Endothelial cell of umbilical vein (primary cell): ENCODE measurements at regions not wholly inside any gene's neighbourhood (a gene's known extent, or its start where the extent isn't known, plus 50 kb on each side); places are given as distances from the start of the nearest gene placed in this dataset.

Source experiments
- BruUV-seq: library from RNA; stranded (reverse); fragments of 400-500 nt; replicated peaks from 2 replicates; lab custom pipeline; 2021; lab: Mats Ljungman, UMichigan
- CTCF ChIA-PET: fragments of 300-600, 350-600 bp; sonication (Branson Sonifier 250); formaldehyde crosslinking; loops from one replicate; lab custom pipeline; 2021; ENCODE audit warnings: antibody characterized with exemption, inconsistent platforms; lab: Charles Lee
- POLR2A ChIA-PET: fragments of 300-600, 350-600 bp; sonication (Branson Sonifier 250); formaldehyde crosslinking; loops from one replicate; lab custom pipeline; 2021; ENCODE audit warnings: antibody characterized with exemption, inconsistent platforms; lab: Charles Lee
- DNase-seq: peaks from one replicate; pipeline ENCODE4 v3.0.0-alpha.2; 2011; ENCODE audit warnings: low read depth, low spot score
- FAIRE-seq: peaks from 2 replicates; lab custom pipeline; 2011; peaks lifted over from hg19 to GRCh38; lab: Jason Lieb, UNC
- H2AFZ ChIP-seq: 2 replicates; pipeline ENCODE4 v1.6.0; 2012; ENCODE audit warnings: low read depth, low read length, control low read depth, inconsistent platforms
- H3K27ac ChIP-seq: 2 replicates; pipeline ENCODE4 v1.5.1; 2011; ENCODE audit warnings: low read depth, mild to moderate bottlenecking, control low read depth, low read length, moderate library complexity; ENCODE audit not compliant: insufficient read depth
- H3K27me3 ChIP-seq, 2 experiments: 2 replicates each; pipeline versions ENCODE4 v1.6.0 to v1.6.1; 2011; ENCODE audit warnings: low read length in 2 of 2, mixed read lengths in 1 of 2; ENCODE audit not compliant: control insufficient read depth in 2 of 2, insufficient read depth in 2 of 2
- H3K36me3 ChIP-seq, 2 experiments: 2 replicates in 1 of 2; 3 replicates in 1 of 2; pipeline ENCODE4 v1.5.1; 2011; ENCODE audit warnings: low read length in 2 of 2, mild to moderate bottlenecking in 1 of 2, moderate library complexity in 1 of 2; ENCODE audit not compliant: control insufficient read depth in 2 of 2, insufficient read depth in 2 of 2; ENCODE audit errors: extremely low read depth in 1 of 2
- H3K4me1 ChIP-seq: 3 replicates; pipeline ENCODE4 v1.5.1; 2011; ENCODE audit warnings: mild to moderate bottlenecking, low read length; ENCODE audit not compliant: control insufficient read depth, insufficient read depth; ENCODE audit errors: extremely low read depth
- H3K4me2 ChIP-seq: 2 replicates; pipeline ENCODE4 v1.6.1; 2011; ENCODE audit warnings: low read length, control low read depth, mixed read lengths; ENCODE audit not compliant: insufficient read depth
- H3K4me3 ChIP-seq, 3 experiments: fragments of 200-600 bp in 1 of 3; sonication (generic), shearing (Covaris generic) in 1 of 3; replicated peaks in 1 of 3; 2 replicates each; pipeline ENCODE4 v1.5.1; 2011 to 2016; ENCODE audit warnings: control low read depth in 3 of 3, low read length in 3 of 3, mild to moderate bottlenecking in 2 of 3, inconsistent platforms in 1 of 3, low read depth in 1 of 3, moderate library complexity in 1 of 3; ENCODE audit not compliant: insufficient read depth in 1 of 3
- H3K79me2 ChIP-seq: 2 replicates; pipeline ENCODE4 v1.6.0; 2012; ENCODE audit warnings: low read length, inconsistent platforms; ENCODE audit not compliant: control insufficient read depth, insufficient read depth
- H3K9ac ChIP-seq: replicated peaks from 2 replicates; pipeline ENCODE3; 2011; ENCODE audit warnings: low read length, control low read depth; ENCODE audit not compliant: insufficient read depth; ENCODE audit errors: extremely low read depth
- H3K9me1 ChIP-seq: replicated peaks from 3 replicates; pipeline ENCODE4 v1.6.0; 2011; ENCODE audit warnings: mild to moderate bottlenecking, low read length; ENCODE audit not compliant: control insufficient read depth, insufficient read depth; ENCODE audit errors: extremely low read depth
- H3K9me3 ChIP-seq: replicated peaks from 2 replicates; pipeline ENCODE4 v1.5.1; 2012; ENCODE audit warnings: low read length, inconsistent platforms; ENCODE audit not compliant: control insufficient read depth, insufficient read depth
- H4K20me1 ChIP-seq: replicated peaks from 2 replicates; pipeline ENCODE3; 2011; ENCODE audit warnings: mild to moderate bottlenecking, low read length; ENCODE audit not compliant: control insufficient read depth, insufficient read depth; ENCODE audit errors: extremely low read depth
- CTCF ChIP-seq, 2 donors: IDR thresholded peaks; 1 replicate in 1 of 2; 2 replicates in 1 of 2; pipeline ENCODE4 v1.5.1; 2011; ENCODE audit warnings: low read length in 2 of 2, mild to moderate bottlenecking in 2 of 2, moderate library complexity in 2 of 2, control low read depth in 1 of 2, inconsistent platforms in 1 of 2, low read depth in 1 of 2; ENCODE audit not compliant: insufficient read depth in 1 of 2; ENCODE audit errors: extremely low read depth in 1 of 2
- EZH2 ChIP-seq: IDR thresholded peaks from 2 replicates; pipeline ENCODE4 v1.6.1; 2012; ENCODE audit warnings: borderline replicate concordance, low read depth, mild to moderate bottlenecking, moderate library complexity, low read length, inconsistent platforms; ENCODE audit not compliant: severe bottlenecking
- FOS ChIP-seq: IDR thresholded peaks from 2 replicates; pipeline ENCODE4 v1.6.1; 2011; ENCODE audit warnings: mild to moderate bottlenecking, low read length, moderate library complexity, borderline replicate concordance; ENCODE audit not compliant: insufficient read depth
- GATA2 ChIP-seq: IDR thresholded peaks from 2 replicates; pipeline ENCODE4 v1.7.0; 2011; ENCODE audit warnings: low read depth, mild to moderate bottlenecking, moderate library complexity, mixed read lengths, low read length; ENCODE audit not compliant: insufficient read length, insufficient read depth
- JUN ChIP-seq: IDR thresholded peaks from 2 replicates; pipeline ENCODE4 v1.6.1; 2011; ENCODE audit warnings: borderline replicate concordance, low read depth; ENCODE audit not compliant: insufficient read length, insufficient read depth
- MAX ChIP-seq: IDR thresholded peaks from 2 replicates; pipeline ENCODE4 v1.6.1; 2011; ENCODE audit not compliant: insufficient read depth, insufficient read length
- MYC ChIP-seq: IDR thresholded peaks from one replicate; pipeline ENCODE4 v1.6.1; 2011; ENCODE audit warnings: mild to moderate bottlenecking, low read depth, low read length
- POLR2A ChIP-seq: IDR thresholded peaks from 2 replicates; pipeline ENCODE4 v1.6.1; 2012; ENCODE audit warnings: low read depth, mild to moderate bottlenecking, control low read depth, low read length
- POLR2AphosphoS5 ChIP-seq: IDR thresholded peaks from 2 replicates; pipeline ENCODE4 v1.6.1; 2012; ENCODE audit warnings: low read depth, mild to moderate bottlenecking, control low read depth, low read length, moderate library complexity; ENCODE audit not compliant: insufficient read depth
- dilution Hi-C: fragments of 300-500 bp; cut with MboI; formaldehyde crosslinking; loops from one replicate; pipeline ENCODE4 v1.15.0; 2019; ENCODE audit warnings: low sequenced_read_pairs; ENCODE audit not compliant: extremely low pct_ligation_motif_present
- intact Hi-C: fragments of 100-400 bp; cut with micrococcal nuclease; formaldehyde crosslinking; loops from one replicate; pipeline ENCODE4 v1.10.0; 2022

- dilution Hi-C loops (no loop called here), intact Hi-C loops (no loop called here)
- no peaks in the 10 kb centered on the region for H3K79me2 ChIP-seq
- no peak overlapping the region for H3K27ac ChIP-seq
- no peaks in the 10 kb centered on the region for H3K36me3 ChIP-seq
- no peak for TF ChIP-seq POLR2AphosphoS5
- no peak for TF ChIP-seq JUN
- no peak for TF ChIP-seq EZH2
- no peak for TF ChIP-seq CTCF (IDR thresholded peaks at IDR 0.05; ENCODE audit: extremely low read depth in 1 of 2, insufficient read depth in 1 of 2, low read depth in 1 of 2, low read length in 2 of 2)
- no peak for TF ChIP-seq FOS
- no peak for TF ChIP-seq GATA2
- TF ChIP-seq POLR2A, result no peak
- no peak for TF ChIP-seq MAX
- no peak for TF ChIP-seq MYC
- no peaks in the 10 kb centered on the region for H4K20me1 ChIP-seq
- no peaks in the 10 kb centered on the region for H3K4me1 ChIP-seq
- no peaks in the 10 kb centered on the region for H3K27me3 ChIP-seq
- BruUV-seq, result no TSS peak
- DNase-seq (no peak), FAIRE-seq (no peak)
- no peak overlapping the region for H3K4me2 ChIP-seq
- no peaks in the 10 kb centered on the region for H3K9me3 ChIP-seq
- H3K9ac ChIP-seq, result no peak overlapping the region
- peaks cover 2% of the 10 kb centered on the region for H3K9me1 ChIP-seq
- POLR2A ChIA-PET, result no interaction called here
- no peak overlapping the region for H2AFZ ChIP-seq
- no peak overlapping the region for H3K4me3 ChIP-seq
- CTCF ChIA-PET, result interaction anchor here (1.9 to 3.1 kb wide), 2 partner anchors 14 to 53 kb away, joined by 6 to 8 read pairs; no protein-coding TSS in a partner anchor
Observed at GRCh38 chr3:81437683-81438082, 323.8 kb downstream of the GBE1 start.
